ENCODE measurements at regions not wholly inside any gene's neighbourhood (a gene's known extent, or its start where the extent isn't known, plus 50 kb on each side); places are given as distances from the start of the nearest gene placed in this dataset.

- TF ChIP-seq, protein P1, sequence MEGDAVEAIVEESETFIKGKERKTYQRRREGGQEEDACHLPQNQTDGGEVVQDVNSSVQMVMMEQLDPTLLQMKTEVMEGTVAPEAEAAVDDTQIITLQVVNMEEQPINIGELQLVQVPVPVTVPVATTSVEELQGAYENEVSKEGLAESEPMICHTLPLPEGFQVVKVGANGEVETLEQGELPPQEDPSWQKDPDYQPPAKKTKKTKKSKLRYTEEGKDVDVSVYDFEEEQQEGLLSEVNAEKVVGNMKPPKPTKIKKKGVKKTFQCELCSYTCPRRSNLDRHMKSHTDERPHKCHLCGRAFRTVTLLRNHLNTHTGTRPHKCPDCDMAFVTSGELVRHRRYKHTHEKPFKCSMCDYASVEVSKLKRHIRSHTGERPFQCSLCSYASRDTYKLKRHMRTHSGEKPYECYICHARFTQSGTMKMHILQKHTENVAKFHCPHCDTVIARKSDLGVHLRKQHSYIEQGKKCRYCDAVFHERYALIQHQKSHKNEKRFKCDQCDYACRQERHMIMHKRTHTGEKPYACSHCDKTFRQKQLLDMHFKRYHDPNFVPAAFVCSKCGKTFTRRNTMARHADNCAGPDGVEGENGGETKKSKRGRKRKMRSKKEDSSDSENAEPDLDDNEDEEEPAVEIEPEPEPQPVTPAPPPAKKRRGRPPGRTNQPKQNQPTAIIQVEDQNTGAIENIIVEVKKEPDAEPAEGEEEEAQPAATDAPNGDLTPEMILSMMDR (IDR thresholded peaks at IDR 0.05), result no peak
- TF ChIP-seq POLR2A (IDR thresholded peaks at IDR 0.05), result no peak
These were observed 58.2 kb upstream of the CLMP start for GRCh38 chr11:123253223-123253622.

Measured in adrenal gland (tissue), 5 donors.